ENCODE measurements at regions not wholly inside any gene's neighbourhood (a gene's known extent, or its start where the extent isn't known, plus 50 kb on each side); places are given as distances from the start of the nearest gene placed in this dataset.

GRCh38 chr5:123950701-123951581, 439.0 kb downstream of the CSNK1G3 start:
- Histone ChIP-seq H4K20me1 (ENCODE audit: insufficient read depth) (no peaks in the 10 kb centered on the region), H3K27ac (ENCODE audit: low read depth, low read length) (no peak overlapping the region), H3K4me3 (replicated peaks in 1 of 2; ENCODE audit: low read depth in 1 of 2, low read length in 2 of 2) (no peak overlapping the region), H3K36me3 (ENCODE audit: control insufficient read depth in 1 of 2, insufficient read depth in 2 of 2, low read length in 2 of 2) (no peaks in the 10 kb centered on the region), H2AFZ (ENCODE audit: low read depth, low read length, poor library complexity, severe bottlenecking) (peak overlapping the region; percentile 31), H3K4me1 (ENCODE audit: control insufficient read depth in 1 of 2, insufficient read depth in 2 of 2, low read length in 2 of 2) (peaks cover 7 to 16% of the 10 kb centered on the region in 2 experiments), H3K79me2 (ENCODE audit: insufficient read depth, low read length) (no peaks in the 10 kb centered on the region), H3K27me3 (ENCODE audit: insufficient read depth, low read length) (no peaks in the 10 kb centered on the region), H3K9me2 (ENCODE audit: insufficient read depth) (no peaks in the 10 kb centered on the region), H3K4me2 (ENCODE audit: low read length) (peak overlapping the region; percentile 33; the same call in 1 of the 2 replicates), H3K9ac (ENCODE audit: low read length) (no peak overlapping the region), H3K9me3 (ENCODE audit: control insufficient read depth in 1 of 2, insufficient read depth in 1 of 2, low read depth in 1 of 2, low read length in 2 of 2) (no peaks in the 10 kb centered on the region)
- RAD21 ChIA-PET (ENCODE audit: low non-redundant PET in 1 of 2, low total read pairs in 2 of 2, uncharacterized antibody in 2 of 2, unreplicated experiment in 2 of 2), result no interaction called here
- intact Hi-C loops (cut with micrococcal nuclease), result loop anchor here (10.0 kb wide), 1 partner anchor 794 kb away; the partner anchor contains the start of gene ZNF608
- POLR2A ChIA-PET, result no interaction called here
- TF ChIP-seq JUND (IDR thresholded peaks at IDR 0.05) (no peak), POLR2AphosphoS5 (IDR thresholded peaks at IDR 0.05; ENCODE audit: low read depth, low read length) (no peak), ELF1 (IDR thresholded peaks at IDR 0.05; ENCODE audit: borderline replicate concordance, low read depth) (no peak), SRF (IDR thresholded peaks at IDR 0.05; ENCODE audit: low read depth) (no peak), CBX3 (IDR thresholded peaks at IDR 0.05; ENCODE audit: low read depth) (no peak), RAD21 (IDR thresholded peaks at IDR 0.05; ENCODE audit: low read depth) (no peak), SP1 (IDR thresholded peaks at IDR 0.05; ENCODE audit: low read depth) (no peak), CEBPB (IDR thresholded peaks at IDR 0.05; ENCODE audit: low read depth) (no peak), EGR1 (IDR thresholded peaks at IDR 0.05; ENCODE audit: low read depth) (no peak), YY1 (IDR thresholded peaks at IDR 0.05; ENCODE audit: extremely low read depth, insufficient replicate concordance, low read depth, low read length) (no peak), MAX (IDR thresholded peaks at IDR 0.05) (no peak), TCF7L2 (IDR thresholded peaks at IDR 0.05; ENCODE audit: borderline replicate concordance, extremely low read depth, insufficient read depth, insufficient read length) (no peak)
- CTCF ChIA-PET, result no interaction called here
- ATAC-seq, result 0 out of 2 replicates have a peak, but pooled peaks have one; percentile 6
- BruUV-seq (replicated peaks), result no TSS peak
- DNase-seq (ENCODE audit: low read depth, low spot score), result no peak

Data from HCT116 (cell line).